ENCODE measurements at regions not wholly inside any gene's neighbourhood (a gene's known extent, or its start where the extent isn't known, plus 50 kb on each side); places are given as distances from the start of the nearest gene placed in this dataset.

- no peak for TF ChIP-seq KDM4A (IDR thresholded peaks at IDR 0.05; ENCODE audit: low read depth, low read length, severe bottlenecking)
These were observed 153.0 kb upstream of the MYL2 start (continued) for GRCh38 chr12:111073370-111073769.
